ENCODE measurements at regions not wholly inside any gene's neighbourhood (a gene's known extent, or its start where the extent isn't known, plus 50 kb on each side); places are given as distances from the start of the nearest gene placed in this dataset.

- no peak for DNase-seq
- no peak for TF ChIP-seq CTCF (IDR thresholded peaks at IDR 0.05)
- no peak overlapping the region for H3K4me3 ChIP-seq
- intact Hi-C loops (cut with DNase I) = no loop called here
- peaks cover 13% of the 10 kb centered on the region for H3K27me3 ChIP-seq
- H3K9ac ChIP-seq (ENCODE audit: low read depth in 2 of 2, low read length in 2 of 2) = no peak overlapping the region
- no peaks in the 10 kb centered on the region for H3K4me1 ChIP-seq
- no peaks in the 10 kb centered on the region for H3K9me3 ChIP-seq
- no peak overlapping the region for H3K27ac ChIP-seq
- no peaks in the 10 kb centered on the region for H3K36me3 ChIP-seq
Measured at GRCh38 chr3:126262227-126262626, 81.8 kb upstream of the ALDH1L1 start.

GRCh38 chr3:126261037-126261436 is 80.7 kb upstream of the ALDH1L1 start:
- Histone ChIP-seq H3K4me1 (no peaks in the 10 kb centered on the region), H3K9ac (ENCODE audit: low read depth in 2 of 2, low read length in 2 of 2) (no peak overlapping the region), H3K27me3 (peaks cover 1% of the 10 kb centered on the region), H3K36me3 (no peaks in the 10 kb centered on the region), H3K4me3 (no peak overlapping the region), H3K9me3 (no peaks in the 10 kb centered on the region), H3K27ac (no peak overlapping the region)
- DNase-seq = peak; percentile 46
- intact Hi-C loops (cut with DNase I) = no loop called here
- no peak for TF ChIP-seq CTCF (IDR thresholded peaks at IDR 0.05)

- H3K36me3 ChIP-seq = no peaks in the 10 kb centered on the region
- intact Hi-C loops (cut with DNase I) = loop anchor here (2.0 kb wide), 1 partner anchor 129 kb away; no protein-coding TSS in a partner anchor
- H3K4me3 ChIP-seq = no peak overlapping the region
- no peak overlapping the region for H3K9ac ChIP-seq (ENCODE audit: low read depth in 2 of 2, low read length in 2 of 2)
- no peak overlapping the region for H3K27ac ChIP-seq
- H3K27me3 ChIP-seq = no peaks in the 10 kb centered on the region
- DNase-seq = peak; percentile 31
- peak; percentile 47 for TF ChIP-seq CTCF (IDR thresholded peaks at IDR 0.05)
- no peaks in the 10 kb centered on the region for H3K4me1 ChIP-seq
- H3K9me3 ChIP-seq = no peaks in the 10 kb centered on the region
Measured at GRCh38 chr3:126259411-126260391, 79.3 kb upstream of the ALDH1L1 start.

- no peaks in the 10 kb centered on the region for H3K36me3 ChIP-seq
- DNase-seq = no peak
- H3K27ac ChIP-seq = no peak overlapping the region
- H3K4me3 ChIP-seq = no peak overlapping the region
- TF ChIP-seq CTCF (IDR thresholded peaks at IDR 0.05) = no peak
- no peak overlapping the region for H3K9ac ChIP-seq (ENCODE audit: low read depth in 2 of 2, low read length in 2 of 2)
- no peaks in the 10 kb centered on the region for H3K9me3 ChIP-seq
- H3K4me1 ChIP-seq = no peaks in the 10 kb centered on the region
- intact Hi-C loops (cut with DNase I) = loop anchor here (2.0 kb wide), 1 partner anchor 130 kb away; no protein-coding TSS in a partner anchor
- no peaks in the 10 kb centered on the region for H3K27me3 ChIP-seq
Measured at GRCh38 chr3:126258670-126259069, 78.3 kb upstream of the ALDH1L1 start.

- Histone ChIP-seq H3K4me3 (no peak overlapping the region), H3K36me3 (no peaks in the 10 kb centered on the region), H3K4me1 (no peaks in the 10 kb centered on the region), H3K9ac (ENCODE audit: low read depth in 2 of 2, low read length in 2 of 2) (no peak overlapping the region), H3K27ac (no peak overlapping the region), H3K27me3 (no peaks in the 10 kb centered on the region), H3K9me3 (no peaks in the 10 kb centered on the region)
- no peak for TF ChIP-seq CTCF (IDR thresholded peaks at IDR 0.05)
- DNase-seq = no peak
- intact Hi-C loops (cut with DNase I) = loop anchor here (2.0 kb wide), 1 partner anchor 131 kb away; no protein-coding TSS in a partner anchor
Measured at GRCh38 chr3:126257984-126258383, 77.6 kb upstream of the ALDH1L1 start.
